Endothelial cell of umbilical vein (primary cell): ENCODE measurements at regions not wholly inside any gene's neighbourhood (a gene's known extent, or its start where the extent isn't known, plus 50 kb on each side); places are given as distances from the start of the nearest gene placed in this dataset.

ENCODE experiments used
- BruUV-seq: library from RNA; stranded (reverse); fragments of 400-500 nt; replicated peaks from 2 replicates; lab custom pipeline; 2021; lab: Mats Ljungman, UMichigan
- CTCF ChIA-PET: fragments of 300-600, 350-600 bp; sonication (Branson Sonifier 250); formaldehyde crosslinking; loops from one replicate; lab custom pipeline; 2021; ENCODE audit warnings: antibody characterized with exemption, inconsistent platforms; lab: Charles Lee
- POLR2A ChIA-PET: fragments of 300-600, 350-600 bp; sonication (Branson Sonifier 250); formaldehyde crosslinking; loops from one replicate; lab custom pipeline; 2021; ENCODE audit warnings: antibody characterized with exemption, inconsistent platforms; lab: Charles Lee
- DNase-seq: peaks from one replicate; pipeline ENCODE4 v3.0.0-alpha.2; 2011; ENCODE audit warnings: low read depth, low spot score
- FAIRE-seq: peaks from 2 replicates; lab custom pipeline; 2011; peaks lifted over from hg19 to GRCh38; lab: Jason Lieb, UNC
- H2AFZ ChIP-seq: 2 replicates; pipeline ENCODE4 v1.6.0; 2012; ENCODE audit warnings: low read depth, low read length, control low read depth, inconsistent platforms
- H3K27ac ChIP-seq: 2 replicates; pipeline ENCODE4 v1.5.1; 2011; ENCODE audit warnings: low read depth, mild to moderate bottlenecking, control low read depth, low read length, moderate library complexity; ENCODE audit not compliant: insufficient read depth
- H3K27me3 ChIP-seq, 2 experiments: 2 replicates each; pipeline versions ENCODE4 v1.6.0 to v1.6.1; 2011; ENCODE audit warnings: low read length in 2 of 2, mixed read lengths in 1 of 2; ENCODE audit not compliant: control insufficient read depth in 2 of 2, insufficient read depth in 2 of 2
- H3K36me3 ChIP-seq, 2 experiments: 2 replicates in 1 of 2; 3 replicates in 1 of 2; pipeline ENCODE4 v1.5.1; 2011; ENCODE audit warnings: low read length in 2 of 2, mild to moderate bottlenecking in 1 of 2, moderate library complexity in 1 of 2; ENCODE audit not compliant: control insufficient read depth in 2 of 2, insufficient read depth in 2 of 2; ENCODE audit errors: extremely low read depth in 1 of 2
- H3K4me1 ChIP-seq: 3 replicates; pipeline ENCODE4 v1.5.1; 2011; ENCODE audit warnings: mild to moderate bottlenecking, low read length; ENCODE audit not compliant: control insufficient read depth, insufficient read depth; ENCODE audit errors: extremely low read depth
- H3K4me2 ChIP-seq: 2 replicates; pipeline ENCODE4 v1.6.1; 2011; ENCODE audit warnings: low read length, control low read depth, mixed read lengths; ENCODE audit not compliant: insufficient read depth
- H3K4me3 ChIP-seq, 3 experiments: fragments of 200-600 bp in 1 of 3; sonication (generic), shearing (Covaris generic) in 1 of 3; replicated peaks in 1 of 3; 2 replicates each; pipeline ENCODE4 v1.5.1; 2011 to 2016; ENCODE audit warnings: control low read depth in 3 of 3, low read length in 3 of 3, mild to moderate bottlenecking in 2 of 3, inconsistent platforms in 1 of 3, low read depth in 1 of 3, moderate library complexity in 1 of 3; ENCODE audit not compliant: insufficient read depth in 1 of 3
- H3K79me2 ChIP-seq: 2 replicates; pipeline ENCODE4 v1.6.0; 2012; ENCODE audit warnings: low read length, inconsistent platforms; ENCODE audit not compliant: control insufficient read depth, insufficient read depth
- H3K9ac ChIP-seq: replicated peaks from 2 replicates; pipeline ENCODE3; 2011; ENCODE audit warnings: low read length, control low read depth; ENCODE audit not compliant: insufficient read depth; ENCODE audit errors: extremely low read depth
- H3K9me1 ChIP-seq: replicated peaks from 3 replicates; pipeline ENCODE4 v1.6.0; 2011; ENCODE audit warnings: mild to moderate bottlenecking, low read length; ENCODE audit not compliant: control insufficient read depth, insufficient read depth; ENCODE audit errors: extremely low read depth
- H3K9me3 ChIP-seq: replicated peaks from 2 replicates; pipeline ENCODE4 v1.5.1; 2012; ENCODE audit warnings: low read length, inconsistent platforms; ENCODE audit not compliant: control insufficient read depth, insufficient read depth
- H4K20me1 ChIP-seq: replicated peaks from 2 replicates; pipeline ENCODE3; 2011; ENCODE audit warnings: mild to moderate bottlenecking, low read length; ENCODE audit not compliant: control insufficient read depth, insufficient read depth; ENCODE audit errors: extremely low read depth
- EZH2 ChIP-seq: IDR thresholded peaks from 2 replicates; pipeline ENCODE4 v1.6.1; 2012; ENCODE audit warnings: borderline replicate concordance, low read depth, mild to moderate bottlenecking, moderate library complexity, low read length, inconsistent platforms; ENCODE audit not compliant: severe bottlenecking
- FOS ChIP-seq: IDR thresholded peaks from 2 replicates; pipeline ENCODE4 v1.6.1; 2011; ENCODE audit warnings: mild to moderate bottlenecking, low read length, moderate library complexity, borderline replicate concordance; ENCODE audit not compliant: insufficient read depth
- GATA2 ChIP-seq: IDR thresholded peaks from 2 replicates; pipeline ENCODE4 v1.7.0; 2011; ENCODE audit warnings: low read depth, mild to moderate bottlenecking, moderate library complexity, mixed read lengths, low read length; ENCODE audit not compliant: insufficient read length, insufficient read depth
- JUN ChIP-seq: IDR thresholded peaks from 2 replicates; pipeline ENCODE4 v1.6.1; 2011; ENCODE audit warnings: borderline replicate concordance, low read depth; ENCODE audit not compliant: insufficient read length, insufficient read depth
- MAX ChIP-seq: IDR thresholded peaks from 2 replicates; pipeline ENCODE4 v1.6.1; 2011; ENCODE audit not compliant: insufficient read depth, insufficient read length
- MYC ChIP-seq: IDR thresholded peaks from one replicate; pipeline ENCODE4 v1.6.1; 2011; ENCODE audit warnings: mild to moderate bottlenecking, low read depth, low read length
- POLR2A ChIP-seq: IDR thresholded peaks from 2 replicates; pipeline ENCODE4 v1.6.1; 2012; ENCODE audit warnings: low read depth, mild to moderate bottlenecking, control low read depth, low read length
- POLR2AphosphoS5 ChIP-seq: IDR thresholded peaks from 2 replicates; pipeline ENCODE4 v1.6.1; 2012; ENCODE audit warnings: low read depth, mild to moderate bottlenecking, control low read depth, low read length, moderate library complexity; ENCODE audit not compliant: insufficient read depth
- dilution Hi-C: fragments of 300-500 bp; cut with MboI; formaldehyde crosslinking; loops from one replicate; pipeline ENCODE4 v1.15.0; 2019; ENCODE audit warnings: low sequenced_read_pairs; ENCODE audit not compliant: extremely low pct_ligation_motif_present
- intact Hi-C: fragments of 100-400 bp; cut with micrococcal nuclease; formaldehyde crosslinking; loops from one replicate; pipeline ENCODE4 v1.10.0; 2022
- TF ChIP-seq, protein P1 (sequence below), 2 donors: IDR thresholded peaks; 1 replicate in 1 of 2; 2 replicates in 1 of 2; pipeline ENCODE4 v1.5.1; 2011; ENCODE audit warnings: low read length in 2 of 2, mild to moderate bottlenecking in 2 of 2, moderate library complexity in 2 of 2, control low read depth in 1 of 2, inconsistent platforms in 1 of 2, low read depth in 1 of 2; ENCODE audit not compliant: insufficient read depth in 1 of 2; ENCODE audit errors: extremely low read depth in 1 of 2

DNA sequence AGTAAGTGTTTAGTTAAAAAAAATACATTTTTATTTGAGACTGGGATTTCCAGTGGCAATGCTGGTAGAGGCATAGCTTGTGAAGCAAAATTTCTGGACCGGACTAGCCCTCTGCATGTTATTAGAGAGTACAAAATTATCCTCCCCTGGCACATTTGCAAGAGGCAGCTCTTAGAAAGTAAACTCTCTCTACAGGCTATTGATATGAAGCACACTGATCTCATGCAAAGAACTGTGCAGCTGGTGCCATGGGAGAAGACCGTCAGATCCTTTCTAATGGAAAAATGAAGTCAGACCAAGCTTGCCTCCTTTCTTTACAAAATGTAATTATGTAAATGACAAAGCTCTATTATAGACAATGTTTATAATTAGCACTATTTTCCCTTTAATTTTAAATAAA, 2717.2 kb downstream of the PCDH7 start:
- Histone ChIP-seq H3K79me2 (no peaks in the 10 kb centered on the region), H3K4me1 (no peaks in the 10 kb centered on the region), H3K9me3 (no peaks in the 10 kb centered on the region), H3K4me3 (no peak overlapping the region), H3K4me2 (no peak overlapping the region), H4K20me1 (no peaks in the 10 kb centered on the region), H3K27ac (no peak overlapping the region), H3K9me1 (no peaks in the 10 kb centered on the region), H3K9ac (no peak overlapping the region), H3K36me3 (no peaks in the 10 kb centered on the region), H3K27me3 (no peaks in the 10 kb centered on the region), H2AFZ (no peak overlapping the region)
- FAIRE-seq, result no peak
- no TSS peak for BruUV-seq
- intact Hi-C loops, result no loop called here
- ChIA-PET CTCF (no interaction called here), POLR2A (no interaction called here)
- no peak for DNase-seq
- dilution Hi-C loops, result no loop called here
- TF ChIP-seq JUN (no peak), MAX (no peak), EZH2 (no peak), GATA2 (no peak), MYC (no peak), FOS (no peak), POLR2AphosphoS5 (no peak), POLR2A (no peak)
- TF ChIP-seq, protein P1, sequence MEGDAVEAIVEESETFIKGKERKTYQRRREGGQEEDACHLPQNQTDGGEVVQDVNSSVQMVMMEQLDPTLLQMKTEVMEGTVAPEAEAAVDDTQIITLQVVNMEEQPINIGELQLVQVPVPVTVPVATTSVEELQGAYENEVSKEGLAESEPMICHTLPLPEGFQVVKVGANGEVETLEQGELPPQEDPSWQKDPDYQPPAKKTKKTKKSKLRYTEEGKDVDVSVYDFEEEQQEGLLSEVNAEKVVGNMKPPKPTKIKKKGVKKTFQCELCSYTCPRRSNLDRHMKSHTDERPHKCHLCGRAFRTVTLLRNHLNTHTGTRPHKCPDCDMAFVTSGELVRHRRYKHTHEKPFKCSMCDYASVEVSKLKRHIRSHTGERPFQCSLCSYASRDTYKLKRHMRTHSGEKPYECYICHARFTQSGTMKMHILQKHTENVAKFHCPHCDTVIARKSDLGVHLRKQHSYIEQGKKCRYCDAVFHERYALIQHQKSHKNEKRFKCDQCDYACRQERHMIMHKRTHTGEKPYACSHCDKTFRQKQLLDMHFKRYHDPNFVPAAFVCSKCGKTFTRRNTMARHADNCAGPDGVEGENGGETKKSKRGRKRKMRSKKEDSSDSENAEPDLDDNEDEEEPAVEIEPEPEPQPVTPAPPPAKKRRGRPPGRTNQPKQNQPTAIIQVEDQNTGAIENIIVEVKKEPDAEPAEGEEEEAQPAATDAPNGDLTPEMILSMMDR (IDR thresholded peaks at IDR 0.05; ENCODE audit: extremely low read depth in 1 of 2, insufficient read depth in 1 of 2, low read depth in 1 of 2, low read length in 2 of 2), result no peak
